Tibial artery (tissue), 4 donors: ENCODE measurements at regions not wholly inside any gene's neighbourhood (a gene's known extent, or its start where the extent isn't known, plus 50 kb on each side); places are given as distances from the start of the nearest gene placed in this dataset.

Experiments
- DNase-seq, 2 donors: peaks; one replicate each; pipeline ENCODE4 v3.0.0-alpha.2; 2019
- H3K27ac ChIP-seq, 2 donors: fragments of 200-600 bp; sonication (generic) in 1 of 2; 1 replicate in 1 of 2; 2 replicates in 1 of 2; pipeline ENCODE4 v1.5.1; 2018 to 2019; ENCODE audit warnings: mild to moderate bottlenecking in 1 of 2
- H3K27me3 ChIP-seq, 2 donors: fragments of 200-600 bp; sonication (generic) in 1 of 2; one replicate each; pipeline versions ENCODE4 v1.5.1 to v1.6.0; 2016 to 2019
- H3K36me3 ChIP-seq, 3 donors: fragments of 200-600 bp; sonication (generic) in 2 of 3; one replicate each; pipeline ENCODE4 v1.5.1; 2016 to 2019; ENCODE audit warnings: mild to moderate bottlenecking in 2 of 3
- H3K4me1 ChIP-seq, 4 donors: fragments of 200-600 bp; sonication (generic) in 2 of 4; 1 replicate in 3 of 4; 2 replicates in 1 of 4; pipeline ENCODE4 v1.5.1; 2016 to 2019
- H3K4me3 ChIP-seq, 2 donors: fragments of 200-600 bp; sonication (generic) in 1 of 2; 1 replicate in 1 of 2; 2 replicates in 1 of 2; pipeline ENCODE4 v1.5.1; 2018 to 2019; ENCODE audit warnings: mild to moderate bottlenecking in 2 of 2
- H3K9me3 ChIP-seq, 3 donors: fragments of 200-600 bp; sonication (generic) in 1 of 3; one replicate each; pipeline ENCODE4 v1.5.1; 2016 to 2019
- CTCF ChIP-seq, 2 experiments: fragments of 200-600 bp in 1 of 2; fragments of 450-650 bp in 1 of 2; IDR thresholded peaks; one replicate each; pipeline ENCODE4 v1.5.1; 2017 to 2019; ENCODE audit warnings: antibody characterized with exemption in 2 of 2, mild to moderate bottlenecking in 1 of 2, moderate library complexity in 1 of 2
- intact Hi-C: fragments of 100-400 bp; cut with DNase I; formaldehyde crosslinking; loops from one replicate; pipeline ENCODE4 v1.15.0; 2023; ENCODE audit warnings: low total_unique reads

GRCh38 chr19:28868836-28869235 is 344.1 kb downstream of the UQCRFS1 start:
- TF ChIP-seq CTCF (IDR thresholded peaks at IDR 0.05), result no peak

GRCh38 chr19:28867978-28868377 is 345.0 kb downstream of the UQCRFS1 start:
- intact Hi-C loops, result no loop called here
- TF ChIP-seq CTCF (IDR thresholded peaks at IDR 0.05), result no peak
- no peaks in the 10 kb centered on the region for H3K36me3 ChIP-seq
- peaks cover 0 to 13% of the 10 kb centered on the region in 2 donors for H3K27me3 ChIP-seq
- H3K27ac ChIP-seq, result no peak overlapping the region
- no peak overlapping the region for H3K4me3 ChIP-seq
- DNase-seq, result no peak
- H3K4me1 ChIP-seq, result no peaks in the 10 kb centered on the region
- no peaks in the 10 kb centered on the region for H3K9me3 ChIP-seq

More at GRCh38 chr19:28868836-28869235, 344.1 kb downstream of the UQCRFS1 start:
- Histone ChIP-seq H3K27me3 (peaks cover 0 to 13% of the 10 kb centered on the region in 2 donors), H3K4me1 (no peaks in the 10 kb centered on the region), H3K9me3 (no peaks in the 10 kb centered on the region), H3K36me3 (no peaks in the 10 kb centered on the region), H3K4me3 (no peak overlapping the region), H3K27ac (no peak overlapping the region)
- intact Hi-C loops, result no loop called here
- no peak for DNase-seq

GRCh38 chr19:28864577-28865042 is 348.3 kb downstream of the UQCRFS1 start:
- peaks cover 0 to 6% of the 10 kb centered on the region in 2 donors for H3K27me3 ChIP-seq
- intact Hi-C loops, result no loop called here
- DNase-seq, result no peak
- H3K4me1 ChIP-seq, result no peaks in the 10 kb centered on the region
- no peaks in the 10 kb centered on the region for H3K9me3 ChIP-seq
- no peaks in the 10 kb centered on the region for H3K36me3 ChIP-seq
- no peak overlapping the region for H3K4me3 ChIP-seq
- H3K27ac ChIP-seq, result no peak overlapping the region
- TF ChIP-seq CTCF (IDR thresholded peaks at IDR 0.05), result no peak

GRCh38 chr19:28864024-28864503 is 348.9 kb downstream of the UQCRFS1 start:
- TF ChIP-seq CTCF (IDR thresholded peaks at IDR 0.05), result no peak
- intact Hi-C loops, result no loop called here
- Histone ChIP-seq H3K9me3 (no peaks in the 10 kb centered on the region), H3K36me3 (no peaks in the 10 kb centered on the region), H3K27ac (no peak overlapping the region), H3K4me3 (no peak overlapping the region), H3K27me3 (peaks cover 0 to 1% of the 10 kb centered on the region in 2 donors), H3K4me1 (no peaks in the 10 kb centered on the region)
- DNase-seq, result no peak

DNA sequence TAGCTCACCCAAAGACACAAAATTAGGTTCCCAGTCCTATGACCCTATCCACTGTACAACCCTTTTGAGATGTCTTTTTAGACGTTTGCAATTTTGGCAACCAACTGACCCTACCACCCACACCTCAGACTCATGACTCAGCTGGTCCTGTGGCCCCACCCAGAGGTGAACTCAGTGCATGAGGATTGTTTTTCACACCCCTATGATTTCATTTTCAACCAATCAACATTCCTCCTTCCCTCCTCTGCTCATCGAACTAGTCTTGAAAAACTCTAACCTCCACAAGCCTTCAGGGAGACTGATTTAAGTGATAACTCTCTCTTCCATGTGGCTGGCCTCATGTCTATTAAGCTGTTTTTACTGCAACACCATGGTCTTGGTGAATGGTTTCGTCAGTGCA is 350.7 kb downstream of the UQCRFS1 start:
- no peaks in the 10 kb centered on the region for H3K4me1 ChIP-seq
- TF ChIP-seq CTCF (IDR thresholded peaks at IDR 0.05), result no peak
- H3K27me3 ChIP-seq, result no peaks in the 10 kb centered on the region
- no peak for DNase-seq
- no peak overlapping the region for H3K4me3 ChIP-seq
- H3K27ac ChIP-seq, result no peak overlapping the region
- intact Hi-C loops, result no loop called here
- H3K9me3 ChIP-seq, result no peaks in the 10 kb centered on the region
- H3K36me3 ChIP-seq, result no peaks in the 10 kb centered on the region

- intact Hi-C loops, result no loop called here
- H3K4me1 ChIP-seq, result no peaks in the 10 kb centered on the region
- no peak for TF ChIP-seq CTCF (IDR thresholded peaks at IDR 0.05)
These were observed 353.1 kb downstream of the UQCRFS1 start for GRCh38 chr19:28859811-28860210.

More at GRCh38 chr19:28859811-28860210, 353.1 kb downstream of the UQCRFS1 start:
- Histone ChIP-seq H3K27me3 (no peaks in the 10 kb centered on the region), H3K4me3 (no peak overlapping the region), H3K27ac (no peak overlapping the region), H3K36me3 (no peaks in the 10 kb centered on the region), H3K9me3 (no peaks in the 10 kb centered on the region)
- no peak for DNase-seq
